HCT116 (cell line): ENCODE measurements at regions not wholly inside any gene's neighbourhood (a gene's known extent, or its start where the extent isn't known, plus 50 kb on each side); places are given as distances from the start of the nearest gene placed in this dataset.
"Not testable (repeated sequence)": the region's sequence is repeated elsewhere in the genome, so short reads cannot be mapped to it uniquely, and the experiment has no call there.

ENCODE experiments used
- CEBPB ChIP-seq: IDR thresholded peaks from 2 replicates; pipeline ENCODE4 v1.6.1; 2012; ENCODE audit warnings: low read depth
- CTCF ChIP-seq, 3 experiments: fragments of 200-600 bp in 1 of 3; sonication (generic) in 1 of 3; IDR thresholded peaks in 2 of 3; conservative IDR thresholded peaks in 1 of 3; 2 replicates each; pipeline ENCODE4 v1.5.1; 2012 to 2017; ENCODE audit warnings: low read depth in 2 of 3, low read length in 2 of 3, antibody characterized with exemption in 1 of 3, borderline replicate concordance in 1 of 3, control low read depth in 1 of 3, mild to moderate bottlenecking in 1 of 3, mixed read lengths in 1 of 3, mixed run types in 1 of 3, moderate library complexity in 1 of 3; ENCODE audit not compliant: insufficient read depth in 1 of 3
- JUND ChIP-seq: IDR thresholded peaks from 2 replicates; pipeline ENCODE4 v1.6.1; 2012
- POLR2A ChIP-seq: IDR thresholded peaks from 2 replicates; pipeline ENCODE4 v1.7.0; 2011; ENCODE audit warnings: borderline replicate concordance; ENCODE audit not compliant: insufficient read depth, insufficient read length; ENCODE audit errors: extremely low read depth
- TCF7L2 ChIP-seq: IDR thresholded peaks from 2 replicates; pipeline ENCODE4 v1.7.0; 2011; ENCODE audit warnings: borderline replicate concordance, inconsistent platforms; ENCODE audit not compliant: insufficient read depth, insufficient read length; ENCODE audit errors: extremely low read depth
- TF ChIP-seq, protein P1 (sequence below): IDR thresholded peaks from 2 replicates; pipeline ENCODE4 v1.6.1; 2011; ENCODE audit warnings: mild to moderate bottlenecking, low read length, moderate library complexity; ENCODE audit not compliant: insufficient replicate concordance; ENCODE audit errors: extremely low read depth

GRCh38 chr2:131646220-131646619, 118.5 kb downstream of the CCDC74A start:
- not testable (repeated sequence) for TF ChIP-seq CTCF (IDR thresholded peaks at IDR 0.05 in 2 of 3, conservative IDR thresholded peaks at IDR 0.05 in 1 of 3; ENCODE audit: borderline replicate concordance in 1 of 3, insufficient read depth in 1 of 3, low read depth in 2 of 3, low read length in 2 of 3); CEBPB; JUND; TCF7L2; POLR2A
- TF ChIP-seq, protein P1, sequence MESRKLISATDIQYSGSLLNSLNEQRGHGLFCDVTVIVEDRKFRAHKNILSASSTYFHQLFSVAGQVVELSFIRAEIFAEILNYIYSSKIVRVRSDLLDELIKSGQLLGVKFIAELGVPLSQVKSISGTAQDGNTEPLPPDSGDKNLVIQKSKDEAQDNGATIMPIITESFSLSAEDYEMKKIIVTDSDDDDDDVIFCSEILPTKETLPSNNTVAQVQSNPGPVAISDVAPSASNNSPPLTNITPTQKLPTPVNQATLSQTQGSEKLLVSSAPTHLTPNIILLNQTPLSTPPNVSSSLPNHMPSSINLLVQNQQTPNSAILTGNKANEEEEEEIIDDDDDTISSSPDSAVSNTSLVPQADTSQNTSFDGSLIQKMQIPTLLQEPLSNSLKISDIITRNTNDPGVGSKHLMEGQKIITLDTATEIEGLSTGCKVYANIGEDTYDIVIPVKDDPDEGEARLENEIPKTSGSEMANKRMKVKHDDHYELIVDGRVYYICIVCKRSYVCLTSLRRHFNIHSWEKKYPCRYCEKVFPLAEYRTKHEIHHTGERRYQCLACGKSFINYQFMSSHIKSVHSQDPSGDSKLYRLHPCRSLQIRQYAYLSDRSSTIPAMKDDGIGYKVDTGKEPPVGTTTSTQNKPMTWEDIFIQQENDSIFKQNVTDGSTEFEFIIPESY, result not testable (repeated sequence)
